H9 (cell line): ENCODE measurements at regions not wholly inside any gene's neighbourhood (a gene's known extent, or its start where the extent isn't known, plus 50 kb on each side); places are given as distances from the start of the nearest gene placed in this dataset.

ENCODE experiments used
- DNase-seq: peaks from one replicate; pipeline ENCODE4 v3.0.0-alpha.2; 2017
- H2AFZ ChIP-seq: one replicate; pipeline ENCODE4 v1.6.1; 2013; ENCODE audit warnings: mild to moderate bottlenecking, low read length, control low read depth, moderate library complexity
- H2AK5ac ChIP-seq: 2 replicates; pipeline ENCODE4 v1.6.1; 2013; ENCODE audit warnings: low read length, control low read depth, mixed read lengths; ENCODE audit not compliant: insufficient read length
- H2BK120ac ChIP-seq: one replicate; pipeline ENCODE4 v1.6.1; 2013; ENCODE audit warnings: low read depth, mild to moderate bottlenecking, low read length, control low read depth, inconsistent platforms; ENCODE audit not compliant: poor library complexity, severe bottlenecking
- H2BK12ac ChIP-seq: 2 replicates; pipeline ENCODE4 v1.6.1; 2013; ENCODE audit warnings: low read length, control low read depth, mixed read lengths, low read depth; ENCODE audit not compliant: insufficient read length
- H2BK15ac ChIP-seq: 2 replicates; pipeline ENCODE4 v1.6.1; 2013; ENCODE audit warnings: low read depth, low read length, control low read depth
- H2BK20ac ChIP-seq: one replicate; pipeline ENCODE4 v1.6.1; 2013; ENCODE audit warnings: low read depth, mild to moderate bottlenecking, low read length, control low read depth, inconsistent platforms; ENCODE audit not compliant: poor library complexity, severe bottlenecking
- H2BK5ac ChIP-seq: 2 replicates; pipeline ENCODE4 v1.6.1; 2013; ENCODE audit warnings: low read length, control low read depth, mixed read lengths; ENCODE audit not compliant: insufficient read length
- H3K14ac ChIP-seq: 2 replicates; pipeline ENCODE4 v1.6.1; 2013; ENCODE audit warnings: low read length, control low read depth; ENCODE audit not compliant: insufficient read depth
- H3K18ac ChIP-seq: 2 replicates; pipeline ENCODE4 v1.6.1; 2013; ENCODE audit warnings: low read depth, mild to moderate bottlenecking, mixed read lengths, low read length, control low read depth; ENCODE audit not compliant: insufficient read length
- H3K23ac ChIP-seq: 2 replicates; pipeline ENCODE4 v1.6.1; 2013; ENCODE audit warnings: low read length, control low read depth, mixed read lengths, low read depth; ENCODE audit not compliant: insufficient read length
- H3K23me2 ChIP-seq: 2 replicates; pipeline ENCODE4 v1.6.1; 2013; ENCODE audit warnings: low read depth, mild to moderate bottlenecking, mixed read lengths, low read length, control low read depth; ENCODE audit not compliant: insufficient read length, poor library complexity, severe bottlenecking
- H3K27ac ChIP-seq: 2 replicates; pipeline ENCODE4 v1.5.1; 2013; ENCODE audit warnings: low read length, control low read depth, mixed read lengths, low read depth; ENCODE audit not compliant: insufficient read length
- H3K27me3 ChIP-seq: 2 replicates; pipeline ENCODE4 v1.6.1; 2013; ENCODE audit warnings: low read length, control low read depth, inconsistent platforms; ENCODE audit not compliant: insufficient read depth
- H3K4ac ChIP-seq: 2 replicates; pipeline ENCODE4 v1.6.1; 2013; ENCODE audit warnings: low read depth, mild to moderate bottlenecking, control low read depth, inconsistent platforms, low read length, moderate library complexity
- H3K4me1 ChIP-seq: 2 replicates; pipeline ENCODE4 v1.6.1; 2013; ENCODE audit warnings: low read length, control low read depth, inconsistent platforms; ENCODE audit not compliant: insufficient read depth
- H3K4me2 ChIP-seq: 2 replicates; pipeline ENCODE4 v1.6.1; 2013; ENCODE audit warnings: low read length, control low read depth, mixed read lengths; ENCODE audit not compliant: insufficient read length, insufficient read depth
- H3K56ac ChIP-seq: 2 replicates; pipeline ENCODE4 v1.6.1; 2013; ENCODE audit warnings: low read depth, mild to moderate bottlenecking, mixed read lengths, low read length, control low read depth; ENCODE audit not compliant: insufficient read length
- H3K79me1 ChIP-seq: 2 replicates; pipeline ENCODE4 v1.6.1; 2013; ENCODE audit warnings: low read depth, mild to moderate bottlenecking, moderate library complexity, low read length, control low read depth, inconsistent platforms; ENCODE audit not compliant: insufficient read depth, poor library complexity, severe bottlenecking
- H3K79me2 ChIP-seq: 2 replicates; pipeline ENCODE4 v1.6.1; 2013; ENCODE audit warnings: low read length, control low read depth, inconsistent platforms; ENCODE audit not compliant: insufficient read depth
- H3K9ac ChIP-seq: 2 replicates; pipeline ENCODE4 v1.6.1; 2013; ENCODE audit warnings: low read length, control low read depth, mixed read lengths; ENCODE audit not compliant: insufficient read length; ENCODE audit errors: extremely low read depth
- H3K9me3 ChIP-seq: one replicate; pipeline ENCODE4 v1.6.1; 2013; ENCODE audit warnings: low read depth, low read length, inconsistent platforms; ENCODE audit not compliant: control insufficient read depth
- H3T11ph ChIP-seq: one replicate; pipeline ENCODE4 v1.6.1; 2013; ENCODE audit warnings: mild to moderate bottlenecking, low read length, control low read depth, inconsistent platforms
- H4K20me1 ChIP-seq: one replicate; pipeline ENCODE4 v1.6.1; 2013; ENCODE audit not compliant: control insufficient read depth, insufficient read length, insufficient read depth
- H4K5ac ChIP-seq: 2 replicates; pipeline ENCODE4 v1.6.1; 2013; ENCODE audit warnings: low read depth, mild to moderate bottlenecking, mixed read lengths, low read length, control low read depth; ENCODE audit not compliant: insufficient read length
- H4K8ac ChIP-seq: replicated peaks from 2 replicates; pipeline ENCODE4 v1.6.1; 2013; ENCODE audit warnings: low read length, control low read depth, mixed read lengths, low read depth; ENCODE audit not compliant: insufficient read length
- H4K91ac ChIP-seq: 2 replicates; pipeline ENCODE4 v1.6.1; 2013; ENCODE audit warnings: low read depth, mild to moderate bottlenecking, moderate library complexity, mixed read lengths, low read length, control low read depth; ENCODE audit not compliant: insufficient read length
- H3K27ac Mint-ChIP-seq, 3 experiments: 2 replicates in 2 of 3; 3 replicates in 1 of 3; pipeline ENCODE4 v1.8.0; 2020 to 2021; ENCODE audit warnings: mixed read lengths in 3 of 3, mild to moderate bottlenecking in 1 of 3, moderate library complexity in 1 of 3
- H3K27me3 Mint-ChIP-seq: 2 replicates; pipeline ENCODE4 v1.8.0; 2021; ENCODE audit warnings: low read depth, mild to moderate bottlenecking, moderate library complexity, mixed read lengths
- H3K36me3 Mint-ChIP-seq, 3 experiments: 2 replicates in 2 of 3; 3 replicates in 1 of 3; pipeline ENCODE4 v1.8.0; 2020 to 2021; ENCODE audit warnings: low read depth in 3 of 3, mixed read lengths in 3 of 3; ENCODE audit not compliant: insufficient read depth in 1 of 3
- H3K4me1 Mint-ChIP-seq, 2 experiments: 2 replicates each; pipeline ENCODE4 v1.8.0; 2020; ENCODE audit warnings: mixed read lengths in 2 of 2
- H3K4me3 Mint-ChIP-seq, 2 experiments: 2 replicates in 1 of 2; 3 replicates in 1 of 2; pipeline ENCODE4 v1.8.0; 2020 to 2021; ENCODE audit warnings: mild to moderate bottlenecking in 2 of 2, mixed read lengths in 2 of 2, moderate library complexity in 1 of 2
- H3K9me3 Mint-ChIP-seq, 2 experiments: 2 replicates in 1 of 2; 3 replicates in 1 of 2; pipeline ENCODE4 v1.8.0; 2020; ENCODE audit warnings: mild to moderate bottlenecking in 2 of 2, mixed read lengths in 2 of 2, moderate library complexity in 1 of 2
- CTCF ChIP-seq: fragments of 200-600 bp; sonication (generic); conservative IDR thresholded peaks from 3 replicates; pipeline ENCODE4 v1.8.0; 2021; ENCODE audit warnings: antibody characterized with exemption, mild to moderate bottlenecking
- WGBS: extraction: QIAGEN DNeasy Blood & Tissue Kit; methylation state at CpG from one replicate; pipeline ENCODE4 v1.1.7; 2013; ENCODE audit warnings: missing lambda C conversion rate, low lambda C conversion rate, mixed read lengths; ENCODE audit not compliant: insufficient read length; ENCODE audit errors: extremely low coverage; 5-methylcytosine and 5-hydroxymethylcytosine counted together

- no peak overlapping the region for H2BK120ac ChIP-seq
- H3K4me1 Mint-ChIP-seq, result peaks cover 7 to 8% of the 10 kb centered on the region in 2 experiments
- no peaks in the 10 kb centered on the region for H3K4me1 ChIP-seq
- no peak overlapping the region for H3K27ac Mint-ChIP-seq
- no peak overlapping the region for H3K4me2 ChIP-seq
- no peak overlapping the region for H3K14ac ChIP-seq
- no peak overlapping the region for H4K91ac ChIP-seq
- H2AK5ac ChIP-seq, result no peak overlapping the region
- no peak overlapping the region for H3K23ac ChIP-seq
- H2AFZ ChIP-seq, result no peak overlapping the region
- H3K18ac ChIP-seq, result no peak overlapping the region
- no CpG with 5 or more reads among the region's 2 CpGs for WGBS
- H3K9ac ChIP-seq, result no peak overlapping the region
- H3K4ac ChIP-seq, result no peak overlapping the region
- H4K5ac ChIP-seq, result no peak overlapping the region
- no peak overlapping the region for H2BK20ac ChIP-seq
- H4K20me1 ChIP-seq, result no peaks in the 10 kb centered on the region
- peaks cover 0 to 8% of the 10 kb centered on the region in 2 experiments; a peak in 3 of 5 replicates for H3K9me3 Mint-ChIP-seq
- no peak overlapping the region for H2BK5ac ChIP-seq
- H4K8ac ChIP-seq, result no peak overlapping the region
- H3K27me3 ChIP-seq, result no peaks in the 10 kb centered on the region
- H2BK12ac ChIP-seq, result no peak overlapping the region
- no peak overlapping the region for H2BK15ac ChIP-seq
- no peaks in the 10 kb centered on the region for H3K79me2 ChIP-seq
- no peaks in the 10 kb centered on the region for H3K9me3 ChIP-seq
- no peak overlapping the region for H3K27ac ChIP-seq
- no peak for DNase-seq
- no peaks in the 10 kb centered on the region for H3K23me2 ChIP-seq
- no peaks in the 10 kb centered on the region; the same call in 1 of the 2 replicates for H3K27me3 Mint-ChIP-seq
- H3K56ac ChIP-seq, result no peak overlapping the region
- no peak overlapping the region for H3T11ph ChIP-seq
- H3K36me3 Mint-ChIP-seq, result no peaks in the 10 kb centered on the region
- H3K79me1 ChIP-seq, result no peaks in the 10 kb centered on the region
- no peak for TF ChIP-seq CTCF
- no peak overlapping the region for H3K4me3 Mint-ChIP-seq
Measured at GRCh38 chr2:65751408-65751807, 319.0 kb upstream of the SPRED2 start.
